Kidney glomerular epithelial cell (primary cell): ENCODE measurements at regions not wholly inside any gene's neighbourhood (a gene's known extent, or its start where the extent isn't known, plus 50 kb on each side); places are given as distances from the start of the nearest gene placed in this dataset.

Experiments
- DNase-seq: peaks from one replicate; lab custom pipeline; 2025; lab: John Stamatoyannopoulos, UW

GRCh38 chr11:37613031-37613430, 1015.0 kb upstream of the RAG2 start:
- no peak for DNase-seq

GRCh38 chr11:37612146-37612545, 1014.1 kb upstream of the RAG2 start:
- no peak for DNase-seq

GRCh38 chr11:37605229-37605628, 1007.2 kb upstream of the RAG2 start:
- DNase-seq: no peak

- no peak for DNase-seq
Measured at GRCh38 chr11:37598381-37598780, 1000.3 kb upstream of the RAG2 start.

- DNase-seq: no peak
Measured at GRCh38 chr11:37597776-37598175, 999.7 kb upstream of the RAG2 start.

DNA sequence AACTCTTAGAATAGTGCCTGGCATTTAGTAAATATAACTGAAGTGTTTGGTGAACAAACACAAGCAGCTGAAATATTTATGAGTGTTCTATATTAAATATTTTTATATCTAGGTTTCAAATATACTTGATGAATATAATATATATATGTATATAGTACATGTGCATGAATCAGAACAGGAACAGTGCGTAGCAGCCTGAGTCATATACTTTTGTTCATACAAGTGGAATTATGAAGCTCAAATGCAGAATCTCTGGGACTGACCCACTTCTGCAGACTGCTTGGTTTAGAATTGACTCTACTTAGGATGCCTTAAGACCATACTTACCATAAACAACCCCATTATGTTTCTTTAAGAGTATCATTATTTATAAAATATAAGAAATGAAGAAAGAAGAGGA, 997.8 kb upstream of the RAG2 start:
- DNase-seq: no peak

- DNase-seq: no peak
Measured at GRCh38 chr11:37574361-37574760, 976.3 kb upstream of the RAG2 start.

- no peak for DNase-seq
Measured at GRCh38 chr11:37572491-37573171, 974.6 kb upstream of the RAG2 start.

DNA sequence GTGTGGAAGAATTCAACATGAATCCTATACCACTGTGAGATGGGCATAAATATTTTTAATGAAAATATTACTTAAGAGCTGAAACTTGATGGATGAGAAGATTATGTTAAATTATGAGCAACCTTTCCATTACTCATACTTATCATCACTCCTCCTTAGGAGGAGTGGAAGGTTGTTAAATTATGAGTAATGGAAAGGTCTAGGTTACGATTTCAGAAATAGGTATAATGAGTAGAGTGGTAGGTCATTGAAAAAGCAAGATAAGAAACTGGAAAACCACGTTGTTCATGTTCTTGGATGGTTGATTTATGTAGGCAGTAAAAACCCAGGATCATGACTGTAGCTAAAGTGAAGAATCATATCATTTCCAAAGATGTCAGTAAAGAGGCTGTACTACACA, 973.2 kb upstream of the RAG2 start:
- peak; percentile 17 for DNase-seq

DNA sequence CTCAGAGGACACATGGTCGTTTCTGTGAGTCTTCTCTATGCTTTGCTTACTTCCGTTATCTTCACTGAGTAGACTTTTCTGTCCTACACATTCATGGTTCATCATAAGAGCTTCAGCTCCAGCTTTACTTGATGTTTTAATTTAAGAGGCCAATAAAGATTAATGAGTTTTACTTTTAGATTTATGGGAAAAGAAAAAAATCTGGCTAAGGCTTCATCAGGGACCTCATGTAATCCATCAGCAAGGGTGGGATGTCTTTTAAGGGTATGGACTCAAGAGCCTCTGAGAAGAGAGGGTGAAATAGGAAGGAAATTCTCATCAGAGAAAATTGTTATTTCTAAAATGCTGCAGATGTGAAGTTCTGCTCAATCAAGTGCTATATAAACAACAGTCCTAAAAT, 963.0 kb upstream of the RAG2 start:
- DNase-seq: no peak

DNA sequence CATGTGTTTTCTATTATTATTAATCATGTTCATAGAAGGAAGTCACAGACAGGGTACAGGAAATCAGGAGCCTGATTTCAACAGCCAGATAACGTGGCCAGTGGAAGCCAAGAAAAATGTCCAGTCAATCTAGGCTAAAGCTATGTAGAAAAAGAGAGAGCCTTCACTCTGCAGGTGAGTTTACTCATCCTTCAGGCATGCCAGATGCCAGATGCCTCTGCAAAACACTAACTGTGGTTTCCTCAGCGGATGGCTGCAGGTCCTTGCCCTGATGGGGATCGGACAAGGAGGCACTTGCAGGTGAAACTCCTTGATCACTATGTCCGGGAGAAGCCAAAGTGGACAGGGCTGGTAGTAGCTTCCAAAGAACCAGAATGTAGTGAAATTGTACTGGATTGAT, 962.3 kb upstream of the RAG2 start:
- DNase-seq: peak; percentile 12

GRCh38 chr11:37558619-37559210, 960.7 kb upstream of the RAG2 start:
- DNase-seq: no peak

GRCh38 chr11:37557990-37558389, 960.0 kb upstream of the RAG2 start:
- DNase-seq: no peak

DNA sequence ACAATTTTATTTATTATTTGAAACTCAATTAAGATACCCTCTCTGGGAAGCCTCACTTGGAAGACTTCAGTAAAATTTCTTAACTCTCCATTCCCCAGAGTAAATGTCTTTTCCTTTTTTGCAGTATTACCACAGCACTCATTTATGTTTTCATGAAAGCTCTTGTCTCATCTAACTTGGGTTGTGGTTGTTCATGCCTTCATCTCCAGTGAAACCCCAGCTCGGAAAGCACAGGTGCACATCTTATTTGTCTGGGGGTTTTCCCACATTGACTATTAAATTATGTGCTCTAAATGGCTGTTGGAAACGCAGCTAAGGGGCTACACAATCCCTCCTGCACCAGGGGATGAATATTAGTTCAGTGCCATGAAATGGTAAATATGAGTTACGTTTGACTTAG, 954.2 kb upstream of the RAG2 start:
- DNase-seq: no peak

- no peak for DNase-seq
Measured at GRCh38 chr11:37544491-37544890, 946.5 kb upstream of the RAG2 start.

GRCh38 chr11:37533830-37534229, 935.8 kb upstream of the RAG2 start:
- DNase-seq: no peak

DNA sequence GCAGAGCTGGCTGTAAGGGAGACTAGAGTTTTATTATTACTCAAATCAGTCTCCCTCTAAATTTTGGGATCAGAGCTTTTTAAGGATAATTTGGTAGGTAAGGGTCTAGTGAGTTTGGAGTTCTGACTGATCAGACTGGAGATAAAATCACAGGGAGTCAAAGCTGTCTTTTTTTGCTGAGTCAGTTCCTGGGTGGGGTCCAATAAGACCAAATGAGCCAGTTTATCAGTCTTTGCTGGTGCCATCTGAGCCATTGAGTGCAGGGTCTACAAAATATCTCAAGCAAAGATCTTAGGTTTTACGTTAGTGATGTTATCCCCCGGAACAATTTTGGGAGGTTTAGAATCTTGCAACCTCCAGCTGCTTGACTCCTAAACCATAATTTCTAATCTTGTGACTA, 935.1 kb upstream of the RAG2 start:
- no peak for DNase-seq

- DNase-seq: no peak
Measured at GRCh38 chr11:37532271-37532670, 934.2 kb upstream of the RAG2 start.

DNA sequence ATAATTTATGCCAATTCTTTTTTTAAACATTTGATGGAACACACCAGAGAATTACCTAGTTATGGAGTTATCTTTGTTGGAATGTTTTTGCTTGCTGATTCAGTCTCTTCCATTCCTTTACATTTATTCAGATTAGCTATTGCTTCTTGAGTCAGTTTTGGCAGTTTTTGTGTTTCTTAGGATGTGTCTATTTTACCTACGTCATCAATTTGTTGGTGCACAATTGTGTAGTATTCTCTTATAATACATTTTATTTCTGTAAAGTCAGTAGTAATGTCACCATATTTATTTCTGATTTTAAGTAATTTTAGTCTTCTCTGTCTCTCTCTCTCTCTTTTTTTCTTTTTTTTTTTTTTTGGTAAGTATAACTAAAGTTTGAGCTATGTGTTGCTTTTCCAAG, 929.5 kb upstream of the RAG2 start:
- no peak for DNase-seq

DNA sequence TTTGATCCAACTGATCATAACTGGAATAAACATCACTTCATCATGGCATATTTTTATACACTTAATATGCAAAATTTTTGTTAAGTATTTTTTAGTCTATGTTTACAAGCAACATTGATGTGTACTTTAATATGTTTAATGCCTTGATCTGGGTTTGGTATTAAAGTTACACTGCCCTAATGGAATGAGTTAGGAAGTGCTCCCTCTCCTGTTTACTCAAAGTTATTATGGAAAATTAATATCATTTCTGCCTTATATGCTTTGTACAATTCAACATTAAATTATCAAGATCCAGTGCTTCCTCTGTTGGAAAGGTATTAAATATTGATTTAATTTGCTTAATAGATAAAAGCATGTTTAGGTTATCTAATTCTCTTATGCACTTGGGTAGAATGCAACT, 927.3 kb upstream of the RAG2 start:
- no peak for DNase-seq

DNA sequence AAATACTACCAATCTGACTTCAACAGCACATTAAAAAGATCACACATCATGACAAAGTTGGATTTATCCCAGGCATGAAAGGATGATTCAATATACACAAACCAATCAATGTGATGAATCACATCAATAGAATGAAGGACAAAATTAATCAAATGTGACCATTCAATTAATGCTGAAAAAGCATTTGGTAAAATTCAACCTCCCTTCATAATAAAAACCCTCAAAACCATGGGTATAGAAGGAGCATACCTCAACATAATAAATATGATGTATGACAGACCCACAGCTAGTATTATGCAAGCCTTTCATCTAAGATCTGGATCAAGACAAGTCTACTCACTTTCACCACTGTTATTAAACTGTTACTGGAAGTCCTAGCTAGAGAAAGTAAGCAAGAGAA, 921.7 kb upstream of the RAG2 start:
- no peak for DNase-seq

GRCh38 chr11:37512156-37512780, 914.2 kb upstream of the RAG2 start:
- DNase-seq: peak; percentile 67

DNA sequence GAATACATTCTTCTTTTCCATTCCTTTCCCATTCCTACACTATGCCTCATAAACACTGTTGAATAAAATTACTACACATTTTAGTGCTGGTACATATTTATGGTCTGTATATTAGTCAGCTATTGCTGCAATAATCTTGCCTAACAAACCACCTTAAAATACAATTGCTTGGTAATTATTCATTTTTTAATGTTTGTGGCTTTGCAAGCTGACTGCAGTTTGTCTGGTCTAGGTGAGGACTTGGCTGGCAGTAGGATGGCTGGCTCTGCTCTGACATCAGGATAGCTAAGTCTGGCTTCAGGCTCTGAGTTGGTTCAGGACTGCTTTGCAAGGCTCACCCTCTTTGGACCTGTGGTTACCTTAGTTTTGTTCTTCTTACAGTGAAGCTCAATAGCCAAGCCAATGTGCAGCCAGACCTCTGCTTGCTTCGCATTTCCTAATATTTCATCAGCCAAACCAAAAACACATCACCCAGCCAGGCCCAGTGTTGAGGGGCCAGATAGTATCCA, 913.4 kb upstream of the RAG2 start:
- peak; percentile 65 for DNase-seq

DNA sequence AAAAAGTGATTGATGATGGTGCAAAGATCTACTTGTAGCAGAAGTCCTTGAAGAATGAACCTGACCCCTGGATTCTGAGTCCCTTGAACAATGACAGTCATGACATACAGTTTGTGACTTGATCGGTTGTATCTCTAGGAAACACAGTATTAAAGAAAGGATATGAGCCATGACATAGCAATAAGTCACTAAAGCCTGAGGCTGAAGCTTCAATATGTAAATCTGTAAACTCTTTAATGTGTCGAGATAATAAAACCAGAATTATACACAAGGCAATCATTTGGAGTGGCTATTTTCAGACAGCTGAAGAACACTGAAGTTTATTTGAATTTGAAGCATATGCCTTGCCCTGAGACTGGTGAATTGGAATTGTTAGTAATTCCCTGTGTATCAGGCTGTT, 911.5 kb upstream of the RAG2 start:
- DNase-seq: no peak
